ENCODE measurements at regions not wholly inside any gene's neighbourhood (a gene's known extent, or its start where the extent isn't known, plus 50 kb on each side); places are given as distances from the start of the nearest gene placed in this dataset.

DNA sequence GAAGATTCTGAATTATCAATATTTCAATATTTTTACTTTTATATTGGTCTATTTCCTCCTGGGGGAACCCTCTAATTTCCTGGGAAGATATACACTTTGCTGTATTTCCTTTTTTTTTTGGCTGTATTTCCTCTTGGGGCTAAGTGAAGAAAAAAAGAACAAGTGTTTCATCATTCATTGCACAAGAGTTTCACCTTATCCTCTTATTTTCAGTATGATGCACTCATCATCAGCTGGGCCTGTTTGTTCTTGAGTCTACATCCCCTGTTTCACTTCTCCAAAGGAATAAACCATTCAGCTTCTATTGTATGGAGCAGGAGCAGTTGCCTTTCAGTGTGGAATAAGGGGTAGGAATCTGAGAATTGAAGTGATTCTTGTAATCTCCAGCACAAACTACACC, 210.8 kb downstream of the FAM170A start:
- no peak for TF ChIP-seq POLR2A (IDR thresholded peaks at IDR 0.05)
- TF ChIP-seq, protein P1, sequence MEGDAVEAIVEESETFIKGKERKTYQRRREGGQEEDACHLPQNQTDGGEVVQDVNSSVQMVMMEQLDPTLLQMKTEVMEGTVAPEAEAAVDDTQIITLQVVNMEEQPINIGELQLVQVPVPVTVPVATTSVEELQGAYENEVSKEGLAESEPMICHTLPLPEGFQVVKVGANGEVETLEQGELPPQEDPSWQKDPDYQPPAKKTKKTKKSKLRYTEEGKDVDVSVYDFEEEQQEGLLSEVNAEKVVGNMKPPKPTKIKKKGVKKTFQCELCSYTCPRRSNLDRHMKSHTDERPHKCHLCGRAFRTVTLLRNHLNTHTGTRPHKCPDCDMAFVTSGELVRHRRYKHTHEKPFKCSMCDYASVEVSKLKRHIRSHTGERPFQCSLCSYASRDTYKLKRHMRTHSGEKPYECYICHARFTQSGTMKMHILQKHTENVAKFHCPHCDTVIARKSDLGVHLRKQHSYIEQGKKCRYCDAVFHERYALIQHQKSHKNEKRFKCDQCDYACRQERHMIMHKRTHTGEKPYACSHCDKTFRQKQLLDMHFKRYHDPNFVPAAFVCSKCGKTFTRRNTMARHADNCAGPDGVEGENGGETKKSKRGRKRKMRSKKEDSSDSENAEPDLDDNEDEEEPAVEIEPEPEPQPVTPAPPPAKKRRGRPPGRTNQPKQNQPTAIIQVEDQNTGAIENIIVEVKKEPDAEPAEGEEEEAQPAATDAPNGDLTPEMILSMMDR (IDR thresholded peaks at IDR 0.05): no peak
